ENCODE measurements at regions not wholly inside any gene's neighbourhood (a gene's known extent, or its start where the extent isn't known, plus 50 kb on each side); places are given as distances from the start of the nearest gene placed in this dataset.

DNA sequence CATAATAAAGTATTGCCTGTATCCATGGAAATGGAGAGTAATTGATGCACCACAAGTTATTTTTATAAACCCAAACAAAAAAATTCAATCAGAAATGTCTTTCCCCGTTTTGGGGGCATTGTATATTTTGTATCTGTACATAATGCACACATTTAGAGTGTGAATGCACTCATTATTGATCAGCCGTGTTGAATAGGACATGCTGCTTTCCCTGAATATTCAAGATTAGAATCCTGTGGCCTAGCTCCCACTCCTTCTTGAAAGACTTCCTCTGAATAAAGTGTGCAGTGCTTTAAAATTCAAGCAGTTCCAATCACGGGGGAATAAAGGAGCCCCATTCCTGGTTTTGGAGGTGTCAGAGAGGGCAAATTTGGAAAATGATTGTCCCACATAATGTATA lies 103.8 kb upstream of the TOX3 start:
- Histone ChIP-seq H3K9me1 (ENCODE audit: control insufficient read depth, insufficient read depth, low read length) (no peaks in the 10 kb centered on the region), H3K36me3 (ENCODE audit: control insufficient read depth, insufficient read depth, low read length) (no peaks in the 10 kb centered on the region), H3K27me3 (ENCODE audit: control insufficient read depth in 2 of 2, insufficient read depth in 2 of 2, low read length in 2 of 2) (no peaks in the 10 kb centered on the region), H3K79me2 (ENCODE audit: control insufficient read depth, insufficient read depth, low read length) (no peaks in the 10 kb centered on the region), H3K9ac (ENCODE audit: insufficient read depth in 1 of 2, low read depth in 2 of 2, low read length in 2 of 2) (no peak overlapping the region), H3K4me3 (no peak overlapping the region), H2AFZ (ENCODE audit: low read depth, low read length) (no peak overlapping the region), H3K27ac (ENCODE audit: extremely low read depth, low read depth, low read length) (no peak overlapping the region), H3K4me1 (replicated peaks in 1 of 2; ENCODE audit: control insufficient read depth in 2 of 2, insufficient read depth in 2 of 2, low read length in 2 of 2) (no peaks in the 10 kb centered on the region), H3K4me2 (ENCODE audit: insufficient read depth, low read length) (no peak overlapping the region), H4K20me1 (replicated peaks; ENCODE audit: control insufficient read depth, insufficient read depth, low read length) (no peaks in the 10 kb centered on the region), H3K9me3 (replicated peaks; ENCODE audit: control insufficient read depth, insufficient read depth, low read depth, low read length) (peaks cover 5% of the 10 kb centered on the region; the same call in 1 of the 2 replicates)
- no peak for FAIRE-seq
- no TSS peak for BruUV-seq (replicated peaks)
- intact Hi-C loops (cut with micrococcal nuclease): no loop called here
- no peak for ATAC-seq
- in situ Hi-C loops (cut with MboI): no loop called here
- DNase-seq (ENCODE audit: extremely low read depth in 1 of 4, low spot score in 3 of 4): no peak
- ChIA-PET CTCF (ENCODE audit: low intra/inter-chr PET ratio) (no interaction called here), POLR2A (no interaction called here)
- TF ChIP-seq ZNF551 (CRISPR knock-in tag; IDR thresholded peaks at IDR 0.05): no peak
- no peak for TF ChIP-seq NR1H2 (CRISPR knock-in tag; IDR thresholded peaks at IDR 0.05)
- TF ChIP-seq, protein P1, sequence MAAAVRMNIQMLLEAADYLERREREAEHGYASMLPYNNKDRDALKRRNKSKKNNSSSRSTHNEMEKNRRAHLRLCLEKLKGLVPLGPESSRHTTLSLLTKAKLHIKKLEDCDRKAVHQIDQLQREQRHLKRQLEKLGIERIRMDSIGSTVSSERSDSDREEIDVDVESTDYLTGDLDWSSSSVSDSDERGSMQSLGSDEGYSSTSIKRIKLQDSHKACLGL (CRISPR knock-in tag; IDR thresholded peaks at IDR 0.05; ENCODE audit: borderline replicate concordance, poor library complexity, severe bottlenecking): no peak
- no peak for TF ChIP-seq ZNF408 (CRISPR knock-in tag; IDR thresholded peaks at IDR 0.05; ENCODE audit: low read depth)
- no peak for TF ChIP-seq CEBPG (CRISPR knock-in tag; IDR thresholded peaks at IDR 0.05)
- TF ChIP-seq CEBPG (tag; conservative IDR thresholded peaks at IDR 0.05 in 1 of 2, IDR thresholded peaks at IDR 0.05 in 1 of 2): no peak
- no peak for TF ChIP-seq ZBTB8A (IDR thresholded peaks at IDR 0.05; ENCODE audit: partially characterized antibody)
- TF ChIP-seq, protein P2, sequence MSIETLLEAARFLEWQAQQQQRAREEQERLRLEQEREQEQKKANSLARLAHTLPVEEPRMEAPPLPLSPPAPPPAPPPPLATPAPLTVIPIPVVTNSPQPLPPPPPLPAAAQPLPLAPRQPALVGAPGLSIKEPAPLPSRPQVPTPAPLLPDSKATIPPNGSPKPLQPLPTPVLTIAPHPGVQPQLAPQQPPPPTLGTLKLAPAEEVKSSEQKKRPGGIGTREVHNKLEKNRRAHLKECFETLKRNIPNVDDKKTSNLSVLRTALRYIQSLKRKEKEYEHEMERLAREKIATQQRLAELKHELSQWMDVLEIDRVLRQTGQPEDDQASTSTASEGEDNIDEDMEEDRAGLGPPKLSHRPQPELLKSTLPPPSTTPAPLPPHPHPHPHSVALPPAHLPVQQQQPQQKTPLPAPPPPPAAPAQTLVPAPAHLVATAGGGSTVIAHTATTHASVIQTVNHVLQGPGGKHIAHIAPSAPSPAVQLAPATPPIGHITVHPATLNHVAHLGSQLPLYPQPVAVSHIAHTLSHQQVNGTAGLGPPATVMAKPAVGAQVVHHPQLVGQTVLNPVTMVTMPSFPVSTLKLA (conservative IDR thresholded peaks at IDR 0.05): no peak
- no peak for TF ChIP-seq ARID1B (IDR thresholded peaks at IDR 0.05)
- no peak for TF ChIP-seq PHF20 (IDR thresholded peaks at IDR 0.05; ENCODE audit: partially characterized antibody)
- no peak for TF ChIP-seq ZNF165 (CRISPR knock-in tag; IDR thresholded peaks at IDR 0.05; ENCODE audit: borderline replicate concordance)
- TF ChIP-seq, protein P3, sequence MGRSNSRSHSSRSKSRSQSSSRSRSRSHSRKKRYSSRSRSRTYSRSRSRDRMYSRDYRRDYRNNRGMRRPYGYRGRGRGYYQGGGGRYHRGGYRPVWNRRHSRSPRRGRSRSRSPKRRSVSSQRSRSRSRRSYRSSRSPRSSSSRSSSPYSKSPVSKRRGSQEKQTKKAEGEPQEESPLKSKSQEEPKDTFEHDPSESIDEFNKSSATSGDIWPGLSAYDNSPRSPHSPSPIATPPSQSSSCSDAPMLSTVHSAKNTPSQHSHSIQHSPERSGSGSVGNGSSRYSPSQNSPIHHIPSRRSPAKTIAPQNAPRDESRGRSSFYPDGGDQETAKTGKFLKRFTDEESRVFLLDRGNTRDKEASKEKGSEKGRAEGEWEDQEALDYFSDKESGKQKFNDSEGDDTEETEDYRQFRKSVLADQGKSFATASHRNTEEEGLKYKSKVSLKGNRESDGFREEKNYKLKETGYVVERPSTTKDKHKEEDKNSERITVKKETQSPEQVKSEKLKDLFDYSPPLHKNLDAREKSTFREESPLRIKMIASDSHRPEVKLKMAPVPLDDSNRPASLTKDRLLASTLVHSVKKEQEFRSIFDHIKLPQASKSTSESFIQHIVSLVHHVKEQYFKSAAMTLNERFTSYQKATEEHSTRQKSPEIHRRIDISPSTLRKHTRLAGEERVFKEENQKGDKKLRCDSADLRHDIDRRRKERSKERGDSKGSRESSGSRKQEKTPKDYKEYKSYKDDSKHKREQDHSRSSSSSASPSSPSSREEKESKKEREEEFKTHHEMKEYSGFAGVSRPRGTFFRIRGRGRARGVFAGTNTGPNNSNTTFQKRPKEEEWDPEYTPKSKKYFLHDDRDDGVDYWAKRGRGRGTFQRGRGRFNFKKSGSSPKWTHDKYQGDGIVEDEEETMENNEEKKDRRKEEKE (IDR thresholded peaks at IDR 0.05; ENCODE audit: borderline replicate concordance in 1 of 2, control insufficient read depth in 1 of 2, low read depth in 2 of 2, low read length in 1 of 2): no peak
- 0% methylated on average over 3 of the region's 3 CpGs for WGBS (ENCODE audit: insufficient coverage, low coverage, missing lambda C conversion rate)
